ENCODE measurements at regions not wholly inside any gene's neighbourhood (a gene's known extent, or its start where the extent isn't known, plus 50 kb on each side); places are given as distances from the start of the nearest gene placed in this dataset.

GRCh38 chr15:69795601-69796000 lies 302.1 kb downstream of the TLE3 start:
- Histone ChIP-seq H3K4me3 (ENCODE audit: low read depth in 1 of 2, low read length in 2 of 2) (no peak overlapping the region), H3K27ac (ENCODE audit: low read length) (no peak overlapping the region), H3K9ac (ENCODE audit: low read depth, low read length) (no peak overlapping the region), H3K9me3 (ENCODE audit: insufficient read depth, low read length, severe bottlenecking) (no peaks in the 10 kb centered on the region), H3K4me2 (ENCODE audit: insufficient read depth, low read length) (no peak overlapping the region), H3K79me2 (ENCODE audit: insufficient read depth, low read length) (no peaks in the 10 kb centered on the region), H3K36me3 (ENCODE audit: insufficient read depth, low read length) (no peaks in the 10 kb centered on the region), H2AFZ (ENCODE audit: low read depth, low read length) (no peak overlapping the region), H3K4me1 (ENCODE audit: insufficient read depth, low read length) (no peaks in the 10 kb centered on the region), H4K20me1 (ENCODE audit: insufficient read depth, low read length) (peaks cover 5% of the 10 kb centered on the region; the same call in 1 of the 2 replicates), H3K27me3 (ENCODE audit: insufficient read depth, low read length, poor library complexity) (peaks cover 14% of the 10 kb centered on the region)
- no peak for DNase-seq
- no peak for ATAC-seq (ENCODE audit: insufficient read depth, low read depth)
- TF ChIP-seq CTCF (IDR thresholded peaks at IDR 0.05; ENCODE audit: borderline replicate concordance, extremely low read depth, low read length, poor library complexity, severe bottlenecking) = no peak
- TF ChIP-seq EZH2 (IDR thresholded peaks at IDR 0.05; ENCODE audit: borderline replicate concordance, low read depth, low read length, severe bottlenecking) = no peak

GRCh38 chr15:69797051-69797595 lies 300.6 kb downstream of the TLE3 start:
- DNase-seq = no peak

GRCh38 chr15:69797615-69798014 lies 300.1 kb downstream of the TLE3 start:
- ATAC-seq (ENCODE audit: insufficient read depth, low read depth) (no peak), DNase-seq (no peak)
- no peak for TF ChIP-seq EZH2 (IDR thresholded peaks at IDR 0.05; ENCODE audit: borderline replicate concordance, low read depth, low read length, severe bottlenecking)
- no peak for TF ChIP-seq CTCF (IDR thresholded peaks at IDR 0.05; ENCODE audit: borderline replicate concordance, extremely low read depth, low read length, poor library complexity, severe bottlenecking)
- no peak overlapping the region for H2AFZ ChIP-seq (ENCODE audit: low read depth, low read length)
- H3K4me2 ChIP-seq (ENCODE audit: insufficient read depth, low read length) = no peak overlapping the region
- H3K4me1 ChIP-seq (ENCODE audit: insufficient read depth, low read length) = no peaks in the 10 kb centered on the region
- no peaks in the 10 kb centered on the region for H3K79me2 ChIP-seq (ENCODE audit: insufficient read depth, low read length)
- H3K4me3 ChIP-seq (ENCODE audit: low read depth in 1 of 2, low read length in 2 of 2) = no peak overlapping the region
- peaks cover 14% of the 10 kb centered on the region for H3K27me3 ChIP-seq (ENCODE audit: insufficient read depth, low read length, poor library complexity)
- no peak overlapping the region for H3K27ac ChIP-seq (ENCODE audit: low read length)
- H4K20me1 ChIP-seq (ENCODE audit: insufficient read depth, low read length) = peaks cover 5% of the 10 kb centered on the region; the same call in 1 of the 2 replicates
- H3K36me3 ChIP-seq (ENCODE audit: insufficient read depth, low read length) = no peaks in the 10 kb centered on the region
- no peak overlapping the region for H3K9ac ChIP-seq (ENCODE audit: low read depth, low read length)
- no peaks in the 10 kb centered on the region for H3K9me3 ChIP-seq (ENCODE audit: insufficient read depth, low read length, severe bottlenecking)

More at GRCh38 chr15:69797051-69797595, 300.6 kb downstream of the TLE3 start:
- Histone ChIP-seq H3K79me2 (ENCODE audit: insufficient read depth, low read length) (no peaks in the 10 kb centered on the region), H3K9ac (ENCODE audit: low read depth, low read length) (no peak overlapping the region), H3K4me3 (ENCODE audit: low read depth in 1 of 2, low read length in 2 of 2) (no peak overlapping the region), H3K36me3 (ENCODE audit: insufficient read depth, low read length) (no peaks in the 10 kb centered on the region), H3K4me2 (ENCODE audit: insufficient read depth, low read length) (no peak overlapping the region), H3K9me3 (ENCODE audit: insufficient read depth, low read length, severe bottlenecking) (no peaks in the 10 kb centered on the region), H2AFZ (ENCODE audit: low read depth, low read length) (no peak overlapping the region), H4K20me1 (ENCODE audit: insufficient read depth, low read length) (peaks cover 5% of the 10 kb centered on the region; the same call in 1 of the 2 replicates), H3K27ac (ENCODE audit: low read length) (no peak overlapping the region), H3K27me3 (ENCODE audit: insufficient read depth, low read length, poor library complexity) (peaks cover 14% of the 10 kb centered on the region), H3K4me1 (ENCODE audit: insufficient read depth, low read length) (no peaks in the 10 kb centered on the region)
- ATAC-seq (ENCODE audit: insufficient read depth, low read depth) = no peak
- TF ChIP-seq EZH2 (IDR thresholded peaks at IDR 0.05; ENCODE audit: borderline replicate concordance, low read depth, low read length, severe bottlenecking) = no peak
- no peak for TF ChIP-seq CTCF (IDR thresholded peaks at IDR 0.05; ENCODE audit: borderline replicate concordance, extremely low read depth, low read length, poor library complexity, severe bottlenecking)
